ENCODE measurements at regions not wholly inside any gene's neighbourhood (a gene's known extent, or its start where the extent isn't known, plus 50 kb on each side); places are given as distances from the start of the nearest gene placed in this dataset.

- H3K4me3 ChIP-seq (ENCODE audit: low read length): no peak overlapping the region
- H3K27ac ChIP-seq (ENCODE audit: low read length): no peak overlapping the region
- intact Hi-C loops (cut with micrococcal nuclease): no loop called here
- H3K27me3 Mint-ChIP-seq (ENCODE audit: low read depth in 2 of 2): peaks cover 0 to under 1% of the 10 kb centered on the region in 2 donors
- H3K4me3 Mint-ChIP-seq: no peak overlapping the region
- H3K9me3 Mint-ChIP-seq: no peaks in the 10 kb centered on the region
- ATAC-seq (no peak), DNase-seq (no peak)
- H3K9me3 ChIP-seq (ENCODE audit: control insufficient read depth, insufficient read depth, low read length): no peaks in the 10 kb centered on the region
- no peaks in the 10 kb centered on the region for H3K4me1 ChIP-seq (ENCODE audit: control insufficient read depth, insufficient read depth, low read length)
- H3K36me3 Mint-ChIP-seq: no peaks in the 10 kb centered on the region
- H3K27me3 ChIP-seq (ENCODE audit: control insufficient read depth, insufficient read depth, low read length): no peaks in the 10 kb centered on the region
- no peak overlapping the region for H3K27ac Mint-ChIP-seq
- no peaks in the 10 kb centered on the region for H3K36me3 ChIP-seq (ENCODE audit: control insufficient read depth, insufficient read depth, low read length)
- 96% methylated on average over 3 of the region's 3 CpGs for WGBS (ENCODE audit: insufficient coverage)
- H3K4me1 Mint-ChIP-seq: peaks cover 0 to 2% of the 10 kb centered on the region in 2 donors
- TF ChIP-seq, protein P1, sequence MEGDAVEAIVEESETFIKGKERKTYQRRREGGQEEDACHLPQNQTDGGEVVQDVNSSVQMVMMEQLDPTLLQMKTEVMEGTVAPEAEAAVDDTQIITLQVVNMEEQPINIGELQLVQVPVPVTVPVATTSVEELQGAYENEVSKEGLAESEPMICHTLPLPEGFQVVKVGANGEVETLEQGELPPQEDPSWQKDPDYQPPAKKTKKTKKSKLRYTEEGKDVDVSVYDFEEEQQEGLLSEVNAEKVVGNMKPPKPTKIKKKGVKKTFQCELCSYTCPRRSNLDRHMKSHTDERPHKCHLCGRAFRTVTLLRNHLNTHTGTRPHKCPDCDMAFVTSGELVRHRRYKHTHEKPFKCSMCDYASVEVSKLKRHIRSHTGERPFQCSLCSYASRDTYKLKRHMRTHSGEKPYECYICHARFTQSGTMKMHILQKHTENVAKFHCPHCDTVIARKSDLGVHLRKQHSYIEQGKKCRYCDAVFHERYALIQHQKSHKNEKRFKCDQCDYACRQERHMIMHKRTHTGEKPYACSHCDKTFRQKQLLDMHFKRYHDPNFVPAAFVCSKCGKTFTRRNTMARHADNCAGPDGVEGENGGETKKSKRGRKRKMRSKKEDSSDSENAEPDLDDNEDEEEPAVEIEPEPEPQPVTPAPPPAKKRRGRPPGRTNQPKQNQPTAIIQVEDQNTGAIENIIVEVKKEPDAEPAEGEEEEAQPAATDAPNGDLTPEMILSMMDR (IDR thresholded peaks at IDR 0.05): no peak
Measured at GRCh38 chr10:28793482-28793881, 116.2 kb downstream of the BAMBI start.

DNA sequence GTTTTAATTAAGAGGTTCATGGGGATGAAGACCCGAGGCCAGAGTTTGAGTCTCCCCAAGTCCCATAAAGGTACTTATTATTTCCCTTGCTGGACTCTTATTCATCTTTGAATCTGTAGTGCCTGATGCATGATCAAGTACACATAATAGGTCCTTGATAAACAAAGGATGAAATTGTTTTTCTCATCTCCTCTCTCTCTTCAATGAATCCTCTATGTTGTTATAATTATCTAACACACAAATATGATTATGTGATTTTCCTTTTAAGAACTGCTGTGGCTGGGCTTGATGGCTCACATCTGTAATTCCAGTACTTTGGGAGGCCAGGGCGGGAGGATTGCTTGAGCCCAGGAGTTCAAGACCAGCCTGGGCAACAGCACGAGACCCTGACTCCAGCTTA, 117.7 kb downstream of the BAMBI start:
- whole genome bisulfite sequencing (ENCODE audit: insufficient coverage): 94% methylated on average over 3 of the region's 3 CpGs
- H3K4me3 Mint-ChIP-seq: no peak overlapping the region
- no peak overlapping the region for H3K27ac Mint-ChIP-seq
- H3K4me1 Mint-ChIP-seq: no peaks in the 10 kb centered on the region
- Histone ChIP-seq H3K27me3 (ENCODE audit: control insufficient read depth, insufficient read depth, low read length) (no peaks in the 10 kb centered on the region), H3K9me3 (ENCODE audit: control insufficient read depth, insufficient read depth, low read length) (no peaks in the 10 kb centered on the region), H3K4me3 (ENCODE audit: low read length) (no peak overlapping the region), H3K4me1 (ENCODE audit: control insufficient read depth, insufficient read depth, low read length) (no peaks in the 10 kb centered on the region), H3K27ac (ENCODE audit: low read length) (no peak overlapping the region), H3K36me3 (ENCODE audit: control insufficient read depth, insufficient read depth, low read length) (no peaks in the 10 kb centered on the region)
- DNase-seq (no peak), ATAC-seq (no peak)
- intact Hi-C loops (cut with micrococcal nuclease): no loop called here
- peaks cover 0 to 12% of the 10 kb centered on the region in 2 donors for H3K27me3 Mint-ChIP-seq (ENCODE audit: low read depth in 2 of 2)
- TF ChIP-seq, protein P1 (IDR thresholded peaks at IDR 0.05): no peak
- H3K9me3 Mint-ChIP-seq: no peaks in the 10 kb centered on the region
- H3K36me3 Mint-ChIP-seq: no peaks in the 10 kb centered on the region

DNA sequence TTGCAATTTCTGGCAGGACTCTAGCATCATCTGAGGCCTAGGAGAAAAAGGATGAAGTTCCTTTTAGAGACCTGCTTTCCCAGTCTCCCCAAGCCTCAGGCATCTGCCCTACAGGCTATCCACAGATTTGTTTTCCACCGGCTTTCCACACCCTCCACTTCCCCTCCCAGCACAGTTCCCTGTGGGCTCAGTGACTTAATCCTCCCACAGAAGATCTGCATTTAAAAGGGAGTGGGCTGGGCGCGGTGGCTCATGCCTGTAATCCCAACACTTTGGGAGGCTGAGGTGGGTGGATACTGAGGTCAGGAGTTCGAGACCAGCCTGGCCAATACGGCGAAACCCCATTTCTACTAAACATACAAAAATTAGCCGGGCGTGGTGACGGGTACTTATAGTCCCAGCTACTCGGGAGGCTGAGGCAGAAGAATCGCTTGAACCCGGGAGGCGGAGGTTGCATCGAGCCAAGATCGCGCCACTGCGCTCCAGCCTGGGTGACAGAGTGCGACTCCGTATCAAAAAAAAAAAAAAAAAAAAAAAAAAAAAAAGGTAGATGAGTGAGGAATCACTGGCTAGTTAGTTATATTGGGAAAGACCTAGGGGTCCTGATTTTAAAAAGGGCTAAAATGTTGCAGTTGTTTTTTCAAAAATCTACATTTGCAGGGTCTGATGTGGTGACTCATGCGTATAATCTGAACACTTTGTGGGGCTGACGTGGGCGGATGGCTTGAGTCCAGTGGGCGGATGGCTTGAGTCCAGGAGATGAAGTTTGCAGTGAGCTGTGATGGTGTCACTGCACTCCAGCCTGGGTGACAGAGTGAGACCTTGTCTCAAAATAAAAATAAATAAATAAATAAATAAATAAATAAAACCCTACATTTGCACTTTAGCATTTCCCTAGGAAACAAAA, 119.5 kb downstream of the BAMBI start:
- Mint-ChIP-seq H3K4me1 (no peaks in the 10 kb centered on the region), H3K27me3 (ENCODE audit: low read depth in 2 of 2) (peaks cover 0 to 16% of the 10 kb centered on the region in 2 donors), H3K9me3 (no peaks in the 10 kb centered on the region), H3K36me3 (no peaks in the 10 kb centered on the region), H3K4me3 (no peak overlapping the region), H3K27ac (no peak overlapping the region)
- Histone ChIP-seq H3K36me3 (ENCODE audit: control insufficient read depth, insufficient read depth, low read length) (no peaks in the 10 kb centered on the region), H3K4me3 (ENCODE audit: low read length) (no peak overlapping the region), H3K4me1 (ENCODE audit: control insufficient read depth, insufficient read depth, low read length) (no peaks in the 10 kb centered on the region), H3K9me3 (ENCODE audit: control insufficient read depth, insufficient read depth, low read length) (no peaks in the 10 kb centered on the region), H3K27me3 (ENCODE audit: control insufficient read depth, insufficient read depth, low read length) (no peaks in the 10 kb centered on the region), H3K27ac (ENCODE audit: low read length) (no peak overlapping the region)
- DNase-seq (no peak), ATAC-seq (no peak)
- TF ChIP-seq, protein P1 (IDR thresholded peaks at IDR 0.05): no peak
- intact Hi-C loops (cut with micrococcal nuclease): no loop called here
- WGBS (ENCODE audit: insufficient coverage): 96% methylated on average over 23 of the region's 23 CpGs

Data from natural killer cell (primary cell).